Common myeloid progenitor, CD34-positive (primary cell): ENCODE measurements at regions not wholly inside any gene's neighbourhood (a gene's known extent, or its start where the extent isn't known, plus 50 kb on each side); places are given as distances from the start of the nearest gene placed in this dataset.

Experiments used
- CTCF ChIA-PET: fragments of 350-600 bp; sonication (Branson Sonifier 250); formaldehyde crosslinking; loops from one replicate; lab custom pipeline; 2021; ENCODE audit warnings: antibody characterized with exemption; lab: Charles Lee
- POLR2A ChIA-PET: fragments of 350-600 bp; sonication (Branson Sonifier 250); formaldehyde crosslinking; loops from one replicate; lab custom pipeline; 2021; ENCODE audit warnings: antibody characterized with exemption; lab: Charles Lee
- DNase-seq, 3 donors: peaks; one replicate each; pipeline versions ENCODE4 v3.0.0 to v3.0.0-alpha.2; 2013
- H3K27ac ChIP-seq, 2 experiments: 1 replicate in 1 of 2; 2 replicates in 1 of 2; pipeline ENCODE4 v1.7.0; 2013; ENCODE audit warnings: inconsistent platforms in 2 of 2, low read length in 2 of 2, mild to moderate bottlenecking in 2 of 2, low read depth in 1 of 2, moderate library complexity in 1 of 2; ENCODE audit not compliant: severe bottlenecking in 2 of 2, insufficient read depth in 1 of 2, poor library complexity in 1 of 2
- H3K27me3 ChIP-seq, 5 experiments: replicated peaks in 2 of 5; 1 replicate in 3 of 5; 2 replicates in 2 of 5; pipeline versions ENCODE4 v1.6.1 to v1.7.0; 2013; ENCODE audit warnings: low read length in 4 of 5, mild to moderate bottlenecking in 2 of 5, moderate library complexity in 2 of 5, inconsistent platforms in 1 of 5; ENCODE audit not compliant: insufficient read depth in 5 of 5, control insufficient read depth in 4 of 5
- H3K36me3 ChIP-seq, 4 experiments: 1 replicate in 2 of 4; 2 replicates in 2 of 4; pipeline versions ENCODE4 v1.6.1 to v1.7.0; 2013; ENCODE audit warnings: low read length in 3 of 4, control low read depth in 1 of 4, mild to moderate bottlenecking in 1 of 4; ENCODE audit not compliant: control insufficient read depth in 4 of 4, insufficient read depth in 4 of 4
- H3K4me1 ChIP-seq, 4 experiments: 1 replicate in 3 of 4; 2 replicates in 1 of 4; pipeline versions ENCODE4 v1.6.1 to v1.7.1; 2013; ENCODE audit warnings: low read length in 3 of 4, mild to moderate bottlenecking in 3 of 4, control low read depth in 1 of 4, inconsistent platforms in 1 of 4, moderate library complexity in 1 of 4; ENCODE audit not compliant: control insufficient read depth in 4 of 4, insufficient read depth in 4 of 4; ENCODE audit errors: control extremely low read depth in 1 of 4
- H3K4me3 ChIP-seq, 7 experiments: 1 replicate in 4 of 7; 2 replicates in 3 of 7; pipeline versions ENCODE4 v1.5.1 to v1.7.0; 2013; ENCODE audit warnings: mild to moderate bottlenecking in 7 of 7, low read length in 6 of 7, moderate library complexity in 6 of 7, inconsistent platforms in 2 of 7, low read depth in 2 of 7, control low read depth in 1 of 7; ENCODE audit not compliant: insufficient read depth in 4 of 7, control insufficient read depth in 1 of 7; ENCODE audit errors: extremely low read depth in 1 of 7
- H3K9me3 ChIP-seq, 5 experiments: 1 replicate in 4 of 5; 2 replicates in 1 of 5; pipeline versions ENCODE4 v1.6.1 to v1.7.1; 2013; ENCODE audit warnings: low read length in 4 of 5, mild to moderate bottlenecking in 2 of 5, inconsistent platforms in 1 of 5, low read depth in 1 of 5, moderate library complexity in 1 of 5; ENCODE audit not compliant: control insufficient read depth in 4 of 5, insufficient read depth in 2 of 5; ENCODE audit errors: control extremely low read depth in 1 of 5
- WGBS: methylation state at CpG from one replicate; pipeline ENCODE4 v1.1.5; 2013; ENCODE audit not compliant: insufficient coverage; 5-methylcytosine and 5-hydroxymethylcytosine counted together

DNA sequence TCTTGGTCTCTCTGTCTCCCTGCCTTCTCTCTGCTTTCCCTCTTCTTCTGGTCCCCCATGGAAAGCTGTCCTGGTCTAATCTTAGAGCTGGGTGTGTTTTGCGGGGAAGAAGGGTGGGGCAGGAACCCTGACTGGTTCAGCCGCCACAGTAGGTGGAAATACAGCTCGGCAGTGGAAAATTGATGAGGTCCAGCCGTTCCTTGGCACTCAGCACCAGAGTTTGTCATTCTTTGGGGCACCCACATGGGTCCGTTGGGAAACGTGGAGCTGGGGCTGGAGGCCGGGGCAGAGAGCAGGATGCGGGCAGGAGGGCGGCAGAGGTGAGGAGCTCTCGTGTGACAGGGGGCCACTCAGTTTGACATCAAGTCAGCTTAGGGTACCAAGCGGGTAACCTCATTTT, 364.2 kb upstream of the AMELY start:
- no peaks in the 10 kb centered on the region for H3K27me3 ChIP-seq
- ChIA-PET CTCF (interaction anchor here (0.8 kb wide), 1 partner anchor 70 kb away, joined by 3 read pairs; no protein-coding TSS in a partner anchor), POLR2A (no interaction called here)
- H3K4me1 ChIP-seq, result peaks cover 0 to 34% (median 0%) of the 10 kb centered on the region in 4 experiments
- H3K36me3 ChIP-seq, result no peaks in the 10 kb centered on the region
- H3K9me3 ChIP-seq, result no peaks in the 10 kb centered on the region
- DNase-seq, result no peak
- H3K27ac ChIP-seq, result no peak overlapping the region
- H3K4me3 ChIP-seq, result peak overlapping the region in 2 of 7 experiments; percentile 44 to 88
- no CpG with 5 or more reads among the region's 11 CpGs for WGBS

- ChIA-PET POLR2A (no interaction called here), CTCF (no interaction called here)
- DNase-seq, result no peak
- Histone ChIP-seq H3K4me3 (peak overlapping the region in 2 of 7 experiments; percentile 47 to 88), H3K36me3 (no peaks in the 10 kb centered on the region), H3K27ac (no peak overlapping the region), H3K27me3 (no peaks in the 10 kb centered on the region), H3K4me1 (peaks cover 0 to 33% (median 0%) of the 10 kb centered on the region in 4 experiments), H3K9me3 (no peaks in the 10 kb centered on the region)
- WGBS, result no CpG with 5 or more reads among the region's 18 CpGs
Observed at GRCh38 chrY:7275014-7275413, 363.5 kb upstream of the AMELY start.

DNA sequence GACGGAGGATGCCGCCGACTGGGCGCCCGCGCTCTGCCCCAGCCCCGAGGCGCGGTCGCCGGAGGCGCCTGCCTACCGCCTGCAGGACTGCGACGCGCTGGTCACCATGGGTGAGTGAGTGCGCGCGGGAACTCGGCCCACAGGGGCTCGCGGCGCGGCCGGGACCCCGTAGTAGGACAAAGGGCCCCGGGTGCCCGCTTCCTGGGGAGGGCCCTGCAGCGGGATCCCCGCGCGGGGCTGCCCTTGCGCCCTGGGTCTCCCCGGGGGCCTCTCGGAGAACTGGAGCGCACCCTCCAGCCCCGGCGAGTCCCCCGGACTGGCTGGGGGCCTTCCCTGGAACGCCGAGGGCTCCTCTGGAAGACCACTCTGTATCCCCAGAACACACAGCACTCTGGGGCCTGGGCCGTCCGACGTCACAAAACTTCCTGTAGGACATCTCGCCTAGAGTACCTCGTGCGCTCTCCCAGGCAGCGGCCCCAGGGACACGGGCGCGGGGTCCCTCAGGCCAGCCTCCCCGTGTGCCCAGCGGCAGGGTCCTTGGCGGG, 362.9 kb upstream of the AMELY start:
- Histone ChIP-seq H3K27ac (no peak overlapping the region), H3K9me3 (no peaks in the 10 kb centered on the region), H3K4me1 (peaks cover 0 to 29% (median 0%) of the 10 kb centered on the region in 4 experiments), H3K27me3 (no peaks in the 10 kb centered on the region), H3K4me3 (peak overlapping the region in 3 of 7 experiments; percentile 41 to 88 (median 79)), H3K36me3 (no peaks in the 10 kb centered on the region)
- DNase-seq, result no peak
- ChIA-PET POLR2A (no interaction called here), CTCF (no interaction called here)
- WGBS, result no CpG with 5 or more reads among the region's 54 CpGs

DNA sequence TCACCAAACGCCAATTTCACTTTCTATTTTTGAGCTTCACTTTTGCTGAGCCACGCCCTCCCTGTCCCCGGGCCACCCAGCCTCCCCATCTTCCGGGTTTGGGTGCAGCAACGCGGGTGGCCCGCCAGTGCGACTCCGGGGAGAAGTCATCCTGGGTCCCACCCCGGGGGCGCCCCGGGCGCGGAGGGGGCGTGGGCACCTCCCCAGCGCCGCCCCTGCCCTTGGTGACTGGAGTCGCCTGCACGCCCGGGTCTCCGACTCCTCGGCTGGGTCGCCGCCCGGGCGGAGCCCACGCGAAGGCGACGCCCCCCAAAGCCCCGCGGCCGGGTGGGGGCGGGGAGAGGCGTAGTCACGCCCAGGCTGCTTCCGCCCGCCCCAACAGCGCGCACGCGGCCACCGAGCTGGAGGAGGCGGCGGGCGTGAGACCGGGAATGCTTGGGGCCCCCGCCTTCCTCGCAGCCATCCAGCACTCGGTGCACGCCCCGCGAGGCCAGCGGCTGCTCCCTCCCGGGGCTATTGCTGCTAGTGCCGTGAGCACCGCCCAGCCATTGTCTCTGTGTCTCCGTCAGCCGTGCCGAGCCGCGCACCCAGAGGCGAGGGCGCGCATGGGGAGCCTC, 362.1 kb upstream of the AMELY start:
- Histone ChIP-seq H3K27me3 (no peaks in the 10 kb centered on the region), H3K4me1 (peaks cover 0 to 25% (median 0%) of the 10 kb centered on the region in 4 experiments), H3K4me3 (peak overlapping the region in 3 of 7 experiments; percentile 41 to 88 (median 79)), H3K27ac (no peak overlapping the region), H3K9me3 (no peaks in the 10 kb centered on the region), H3K36me3 (no peaks in the 10 kb centered on the region)
- CTCF ChIA-PET, result interaction anchor here (1.0 kb wide), 1 partner anchor 8 kb away, joined by 4 read pairs; no protein-coding TSS in a partner anchor
- peak in 1 of 3 donors; percentile 72 for DNase-seq
- POLR2A ChIA-PET, result interaction anchor here (0.6 kb wide), 1 partner anchor 36 kb away, joined by 5 read pairs; no protein-coding TSS in a partner anchor
- no CpG with 5 or more reads among the region's 65 CpGs for WGBS

- H3K9me3 ChIP-seq, result no peaks in the 10 kb centered on the region
- DNase-seq, result peak in 1 of 3 donors; percentile 73
- ChIA-PET POLR2A (interaction anchor here (0.6 kb wide), 1 partner anchor 182 kb away, joined by 3 read pairs; no protein-coding TSS in a partner anchor), CTCF (interaction anchor here (0.6 to 1.2 kb wide), 4 partner anchors 9 to 45 kb away, joined by 3 to 4 read pairs (median 4); no protein-coding TSS in a partner anchor)
- peak overlapping the region in 3 of 7 experiments; percentile 26 to 88 (median 79) for H3K4me3 ChIP-seq
- H3K36me3 ChIP-seq, result no peaks in the 10 kb centered on the region
- H3K27me3 ChIP-seq, result no peaks in the 10 kb centered on the region
- no CpG with 5 or more reads among the region's 24 CpGs for WGBS
- peaks cover 0 to 21% (median 0%) of the 10 kb centered on the region in 4 experiments for H3K4me1 ChIP-seq
- no peak overlapping the region for H3K27ac ChIP-seq
Observed at GRCh38 chrY:7272556-7273195, 361.1 kb upstream of the AMELY start.

GRCh38 chrY:7263773-7264172, 352.2 kb upstream of the AMELY start:
- CTCF ChIA-PET, result no interaction called here
- no peaks in the 10 kb centered on the region for H3K27me3 ChIP-seq
- POLR2A ChIA-PET, result no interaction called here
- no peaks in the 10 kb centered on the region for H3K4me1 ChIP-seq
- H3K36me3 ChIP-seq, result no peaks in the 10 kb centered on the region
- H3K9me3 ChIP-seq, result no peaks in the 10 kb centered on the region
- no CpG with 5 or more reads among the region's 29 CpGs for WGBS
- DNase-seq, result no peak
- H3K27ac ChIP-seq, result no peak overlapping the region
- no peak overlapping the region for H3K4me3 ChIP-seq

DNA sequence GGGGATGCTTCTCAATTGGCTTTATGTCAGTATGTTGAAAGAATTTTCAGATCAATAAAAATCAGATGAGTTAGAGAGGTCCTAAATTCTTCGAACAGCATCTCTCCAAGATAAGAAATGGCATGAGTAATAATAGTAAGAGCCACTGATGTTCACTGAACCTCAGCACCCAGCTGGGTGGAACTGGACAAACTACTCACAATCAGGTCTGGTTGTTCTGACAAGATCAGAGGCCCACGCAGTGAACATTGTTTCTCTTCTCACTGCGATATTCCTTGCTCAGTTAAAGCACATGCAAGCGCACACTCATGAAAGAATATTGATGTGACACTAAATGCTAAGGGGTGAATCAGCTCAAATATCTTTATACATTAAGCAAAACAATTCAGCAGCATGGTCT, 351.0 kb upstream of the AMELY start:
- no peak overlapping the region for H3K4me3 ChIP-seq
- no peak overlapping the region for H3K27ac ChIP-seq
- H3K4me1 ChIP-seq, result no peaks in the 10 kb centered on the region
- DNase-seq, result no peak
- ChIA-PET POLR2A (no interaction called here), CTCF (no interaction called here)
- whole genome bisulfite sequencing, result no CpG with 5 or more reads among the region's 4 CpGs
- H3K36me3 ChIP-seq, result no peaks in the 10 kb centered on the region
- no peaks in the 10 kb centered on the region for H3K27me3 ChIP-seq
- H3K9me3 ChIP-seq, result no peaks in the 10 kb centered on the region
